ENCODE measurements at regions not wholly inside any gene's neighbourhood (a gene's known extent, or its start where the extent isn't known, plus 50 kb on each side); places are given as distances from the start of the nearest gene placed in this dataset.

GRCh38 chr13:39226359-39226758, 188.1 kb downstream of the NHLRC3 start:
- DNase-seq (ENCODE audit: low read depth, low spot score) (no peak), ATAC-seq (no peak)
- Histone ChIP-seq H3K27me3 (ENCODE audit: control insufficient read depth, insufficient read depth, low read length) (no peaks in the 10 kb centered on the region), H3K9me3 (ENCODE audit: control insufficient read depth, insufficient read depth, low read depth, low read length) (no peaks in the 10 kb centered on the region), H3K27ac (ENCODE audit: low read length) (no peak overlapping the region), H3K4me3 (ENCODE audit: low read depth in 2 of 2, low read length in 2 of 2) (no peak overlapping the region), H3K36me3 (ENCODE audit: control insufficient read depth, insufficient read depth, low read length) (no peaks in the 10 kb centered on the region), H3K4me1 (ENCODE audit: control insufficient read depth, insufficient read depth, low read length) (no peaks in the 10 kb centered on the region)
- intact Hi-C loops (cut with micrococcal nuclease; ENCODE audit: unreplicated experiment): no loop called here
- ChIA-PET POLR2A (no interaction called here), CTCF (no interaction called here)
- in situ Hi-C loops (cut with HindIII; ENCODE audit: low pct_unique_long_range_greater_than_20kb, low sequenced_read_pairs): no loop called here
- no TSS peak for BruUV-seq (replicated peaks)
- TF ChIP-seq CTCF (IDR thresholded peaks at IDR 0.05) (no peak), TCF7L2 (IDR thresholded peaks at IDR 0.05; ENCODE audit: low read depth, low read length) (no peak), POLR2AphosphoS5 (IDR thresholded peaks at IDR 0.05; ENCODE audit: low read depth, low read length) (no peak), SIN3A (IDR thresholded peaks at IDR 0.05; ENCODE audit: borderline replicate concordance, insufficient read depth, low read depth, low read length) (no peak), REST (IDR thresholded peaks at IDR 0.05; ENCODE audit: insufficient read depth in 1 of 2, low read depth in 2 of 2, low read length in 1 of 2) (no peak)

DNA sequence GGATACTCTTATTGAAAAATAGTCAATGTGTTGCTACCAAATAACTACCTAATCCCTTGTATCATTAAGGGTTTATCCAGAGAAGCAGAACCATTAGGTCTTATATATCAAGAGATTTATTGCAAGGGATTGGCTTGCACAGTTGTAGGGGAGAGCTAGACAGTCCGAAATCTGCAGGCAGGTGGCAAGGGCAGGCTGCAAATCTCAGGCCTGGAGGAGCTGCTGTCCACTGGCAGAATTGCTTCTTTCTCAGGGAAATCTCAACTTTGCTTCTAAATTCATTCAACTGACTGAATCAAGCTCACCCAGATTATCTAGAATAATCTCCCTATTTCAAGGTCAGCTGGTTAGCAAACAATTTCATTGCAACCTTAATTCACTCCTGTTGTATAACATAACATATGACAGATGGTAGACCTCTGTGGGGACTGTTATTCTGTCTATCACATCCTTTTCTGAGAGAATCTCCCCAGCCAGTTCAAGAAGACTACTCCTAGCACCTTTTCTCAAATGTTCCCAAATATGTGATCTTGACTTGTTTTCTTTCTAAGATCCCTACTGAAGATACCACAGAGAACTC, 194.2 kb downstream of the NHLRC3 start:
- ATAC-seq (no peak), DNase-seq (ENCODE audit: low read depth, low spot score) (no peak)

More for the DNA sequence above, 194.2 kb downstream of the NHLRC3 start:
- no TSS peak for BruUV-seq (replicated peaks)
- no peak overlapping the region for H3K27ac ChIP-seq (ENCODE audit: low read length)
- in situ Hi-C loops (cut with HindIII; ENCODE audit: low pct_unique_long_range_greater_than_20kb, low sequenced_read_pairs) (no loop called here), intact Hi-C loops (cut with micrococcal nuclease; ENCODE audit: unreplicated experiment) (no loop called here)
- no peaks in the 10 kb centered on the region for H3K9me3 ChIP-seq (ENCODE audit: control insufficient read depth, insufficient read depth, low read depth, low read length)
- no peaks in the 10 kb centered on the region for H3K4me1 ChIP-seq (ENCODE audit: control insufficient read depth, insufficient read depth, low read length)
- H3K36me3 ChIP-seq (ENCODE audit: control insufficient read depth, insufficient read depth, low read length): no peaks in the 10 kb centered on the region
- POLR2A ChIA-PET: no interaction called here
- TF ChIP-seq POLR2AphosphoS5 (IDR thresholded peaks at IDR 0.05; ENCODE audit: low read depth, low read length) (no peak), SIN3A (IDR thresholded peaks at IDR 0.05; ENCODE audit: borderline replicate concordance, insufficient read depth, low read depth, low read length) (no peak), CTCF (IDR thresholded peaks at IDR 0.05) (no peak), TCF7L2 (IDR thresholded peaks at IDR 0.05; ENCODE audit: low read depth, low read length) (no peak), REST (IDR thresholded peaks at IDR 0.05; ENCODE audit: insufficient read depth in 1 of 2, low read depth in 2 of 2, low read length in 1 of 2) (no peak)
- no peak overlapping the region for H3K4me3 ChIP-seq (ENCODE audit: low read depth in 2 of 2, low read length in 2 of 2)
- no peaks in the 10 kb centered on the region for H3K27me3 ChIP-seq (ENCODE audit: control insufficient read depth, insufficient read depth, low read length)
- CTCF ChIA-PET: no interaction called here
